HEK293 (cell line): ENCODE measurements at regions not wholly inside any gene's neighbourhood (a gene's known extent, or its start where the extent isn't known, plus 50 kb on each side); places are given as distances from the start of the nearest gene placed in this dataset.

Experiments
- CTCF ChIA-PET: fragments of 350-600 bp; formaldehyde crosslinking; extraction: SDS; loops from one replicate; lab custom pipeline; 2021; ENCODE audit warnings: antibody characterized with exemption; lab: Yijun Ruan, JAX
- POLR2A ChIA-PET: fragments of 300-600 bp; formaldehyde crosslinking; extraction: SDS; loops from one replicate; lab custom pipeline; 2020; ENCODE audit warnings: antibody characterized with exemption, inconsistent platforms; lab: Yijun Ruan, JAX
- H3K27ac ChIP-seq: fragments of 200-500 bp; sonication (Bioruptor generic); 2 replicates; pipeline ENCODE4 v1.5.1; 2014; ENCODE audit warnings: low read depth, low read length, control low read depth, inconsistent platforms; ENCODE audit errors: extremely low read depth
- H3K36me3 ChIP-seq, 2 experiments: fragments of 200-500 bp in 1 of 2; sonication (Bioruptor generic) in 1 of 2; 1 replicate in 1 of 2; 2 replicates in 1 of 2; pipeline ENCODE4 v1.5.1; 2014 to 2017; ENCODE audit warnings: inconsistent platforms in 2 of 2, low read length in 2 of 2; ENCODE audit not compliant: control insufficient read depth in 2 of 2, insufficient read depth in 1 of 2
- H3K4me1 ChIP-seq: fragments of 200-500 bp; sonication (Bioruptor generic); 2 replicates; pipeline ENCODE4 v1.5.1; 2014; ENCODE audit warnings: mild to moderate bottlenecking, low read length, inconsistent platforms; ENCODE audit not compliant: control insufficient read depth, insufficient read depth
- H3K4me3 ChIP-seq: 2 replicates; pipeline ENCODE4 v1.5.1; 2011; ENCODE audit warnings: low read depth, mild to moderate bottlenecking, control low read depth, low read length, moderate library complexity
- H3K9me3 ChIP-seq: fragments of 200-500 bp; sonication (Bioruptor generic); 2 replicates; pipeline ENCODE4 v1.5.1; 2014; ENCODE audit warnings: low read depth, low read length, inconsistent platforms; ENCODE audit not compliant: control insufficient read depth, insufficient read depth
- FEZF1 ChIP-seq: fragments of 450-650 bp; formaldehyde crosslinking; IDR thresholded peaks from 2 replicates; pipeline ENCODE4 v1.5.1; 2016; ENCODE audit warnings: missing biosample characterization, missing genetic modification characterization
- KLF7 ChIP-seq: fragments of 450-650 bp; formaldehyde crosslinking; IDR thresholded peaks from 2 replicates; pipeline ENCODE4 v1.5.1; 2016; ENCODE audit warnings: missing biosample characterization, missing genetic modification characterization, borderline replicate concordance
- REPIN1 ChIP-seq: fragments of 450-650 bp; formaldehyde crosslinking; IDR thresholded peaks from 2 replicates; pipeline ENCODE4 v1.5.1; 2017; ENCODE audit warnings: missing biosample characterization, missing genetic modification characterization, low read depth
- SCRT2 ChIP-seq: fragments of 450-650 bp; formaldehyde crosslinking; IDR thresholded peaks from 2 replicates; pipeline ENCODE4 v1.5.1; 2016; ENCODE audit warnings: missing biosample characterization, missing genetic modification characterization
- SETDB1 ChIP-seq: IDR thresholded peaks from one replicate; pipeline ENCODE4 v1.6.1; 2017; ENCODE audit warnings: mild to moderate bottlenecking, low read length, moderate library complexity, mixed read lengths; ENCODE audit not compliant: insufficient read length
- ZNF121 ChIP-seq: fragments of 450-650 bp; formaldehyde crosslinking; IDR thresholded peaks from 2 replicates; pipeline ENCODE4 v1.5.1; 2016; ENCODE audit warnings: missing biosample characterization, missing genetic modification characterization
- ZNF133 ChIP-seq: fragments of 450-650 bp; formaldehyde crosslinking; IDR thresholded peaks from 2 replicates; pipeline ENCODE4 v1.5.1; 2016; ENCODE audit warnings: missing biosample characterization, missing genetic modification characterization
- ZNF16 ChIP-seq: fragments of 450-650 bp; formaldehyde crosslinking; IDR thresholded peaks from 2 replicates; pipeline ENCODE4 v1.5.1; 2016; ENCODE audit warnings: low read depth, missing biosample characterization, missing genetic modification characterization
- ZNF2 ChIP-seq: fragments of 450-650 bp; formaldehyde crosslinking; IDR thresholded peaks from 2 replicates; pipeline ENCODE4 v1.5.1; 2016; ENCODE audit warnings: missing biosample characterization, missing genetic modification characterization
- ZNF366 ChIP-seq: fragments of 450-650 bp; formaldehyde crosslinking; conservative IDR thresholded peaks from 2 replicates; pipeline ENCODE4 v1.5.1; 2016; ENCODE audit warnings: missing biosample characterization, missing genetic modification characterization
- ZNF404 ChIP-seq: fragments of 450-650 bp; formaldehyde crosslinking; IDR thresholded peaks from 2 replicates; pipeline ENCODE4 v1.5.1; 2017; ENCODE audit warnings: missing biosample characterization, missing genetic modification characterization
- ZNF670 ChIP-seq: fragments of 450-650 bp; formaldehyde crosslinking; IDR thresholded peaks from 2 replicates; pipeline ENCODE4 v1.5.1; 2016; ENCODE audit warnings: missing biosample characterization, missing genetic modification characterization, low read depth
- ZNF701 ChIP-seq: fragments of 450-650 bp; formaldehyde crosslinking; IDR thresholded peaks from 2 replicates; pipeline ENCODE4 v1.5.1; 2016; ENCODE audit warnings: missing biosample characterization, missing genetic modification characterization
- TF ChIP-seq, protein P1 (sequence below): fragments of 450-650 bp; formaldehyde crosslinking; IDR thresholded peaks from 2 replicates; pipeline ENCODE4 v1.5.1; 2016; ENCODE audit warnings: missing biosample characterization, missing genetic modification characterization
- TF ChIP-seq, protein P2 (sequence below): sonication (generic); formaldehyde crosslinking; IDR thresholded peaks from 2 replicates; pipeline ENCODE4 v1.8.1; 2022; ENCODE audit warnings: mild to moderate bottlenecking, moderate library complexity, missing genetic modification reagents
- TF ChIP-seq, protein P3 (sequence below): fragments of 450-650 bp; formaldehyde crosslinking; IDR thresholded peaks from 2 replicates; pipeline ENCODE4 v1.5.1; 2016; ENCODE audit warnings: missing biosample characterization, missing genetic modification characterization
- TF ChIP-seq, protein P4 (sequence below): fragments of 450-650 bp; formaldehyde crosslinking; IDR thresholded peaks from 2 replicates; pipeline ENCODE4 v1.5.1; 2017; ENCODE audit warnings: missing biosample characterization, missing genetic modification characterization
- TF ChIP-seq, protein P5 (sequence below): fragments of 450-650 bp; formaldehyde crosslinking; IDR thresholded peaks from 2 replicates; pipeline ENCODE4 v1.5.1; 2016; ENCODE audit warnings: missing biosample characterization, missing genetic modification characterization
- TF ChIP-seq, protein P6 (sequence below): fragments of 450-650 bp; formaldehyde crosslinking; IDR thresholded peaks from 2 replicates; pipeline ENCODE4 v1.5.1; 2016; ENCODE audit warnings: missing biosample characterization, missing genetic modification characterization

DNA sequence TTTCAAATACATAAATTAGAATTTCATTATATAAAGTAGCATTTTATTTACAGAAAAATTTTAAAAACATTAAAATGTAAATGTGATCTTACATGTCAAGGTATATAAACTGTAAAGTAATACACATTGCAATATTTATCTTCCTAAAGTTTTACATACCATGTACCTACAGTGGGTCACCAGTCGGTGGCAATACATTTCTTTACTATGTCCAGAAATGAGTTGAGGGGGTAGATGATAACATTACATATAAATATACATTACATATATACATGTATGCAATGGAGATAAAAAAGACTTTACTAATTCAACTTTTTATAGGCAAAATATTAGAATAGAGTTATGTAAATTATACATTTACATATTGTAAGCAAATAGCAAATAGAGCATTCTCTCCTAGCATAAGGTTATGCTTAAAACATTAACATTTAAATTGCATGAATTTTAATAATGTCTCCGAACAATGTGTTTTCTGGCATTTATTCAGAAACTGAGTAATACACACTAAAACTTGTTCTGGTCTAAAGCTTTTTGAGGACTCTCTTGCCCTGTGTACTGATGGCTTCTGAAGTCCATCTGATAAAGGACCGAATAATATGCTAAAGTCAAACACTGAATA is 93.3 kb upstream of the NLGN1 start:
- TF ChIP-seq, protein P1, sequence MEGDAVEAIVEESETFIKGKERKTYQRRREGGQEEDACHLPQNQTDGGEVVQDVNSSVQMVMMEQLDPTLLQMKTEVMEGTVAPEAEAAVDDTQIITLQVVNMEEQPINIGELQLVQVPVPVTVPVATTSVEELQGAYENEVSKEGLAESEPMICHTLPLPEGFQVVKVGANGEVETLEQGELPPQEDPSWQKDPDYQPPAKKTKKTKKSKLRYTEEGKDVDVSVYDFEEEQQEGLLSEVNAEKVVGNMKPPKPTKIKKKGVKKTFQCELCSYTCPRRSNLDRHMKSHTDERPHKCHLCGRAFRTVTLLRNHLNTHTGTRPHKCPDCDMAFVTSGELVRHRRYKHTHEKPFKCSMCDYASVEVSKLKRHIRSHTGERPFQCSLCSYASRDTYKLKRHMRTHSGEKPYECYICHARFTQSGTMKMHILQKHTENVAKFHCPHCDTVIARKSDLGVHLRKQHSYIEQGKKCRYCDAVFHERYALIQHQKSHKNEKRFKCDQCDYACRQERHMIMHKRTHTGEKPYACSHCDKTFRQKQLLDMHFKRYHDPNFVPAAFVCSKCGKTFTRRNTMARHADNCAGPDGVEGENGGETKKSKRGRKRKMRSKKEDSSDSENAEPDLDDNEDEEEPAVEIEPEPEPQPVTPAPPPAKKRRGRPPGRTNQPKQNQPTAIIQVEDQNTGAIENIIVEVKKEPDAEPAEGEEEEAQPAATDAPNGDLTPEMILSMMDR: no peak
- TF ChIP-seq, protein P2, sequence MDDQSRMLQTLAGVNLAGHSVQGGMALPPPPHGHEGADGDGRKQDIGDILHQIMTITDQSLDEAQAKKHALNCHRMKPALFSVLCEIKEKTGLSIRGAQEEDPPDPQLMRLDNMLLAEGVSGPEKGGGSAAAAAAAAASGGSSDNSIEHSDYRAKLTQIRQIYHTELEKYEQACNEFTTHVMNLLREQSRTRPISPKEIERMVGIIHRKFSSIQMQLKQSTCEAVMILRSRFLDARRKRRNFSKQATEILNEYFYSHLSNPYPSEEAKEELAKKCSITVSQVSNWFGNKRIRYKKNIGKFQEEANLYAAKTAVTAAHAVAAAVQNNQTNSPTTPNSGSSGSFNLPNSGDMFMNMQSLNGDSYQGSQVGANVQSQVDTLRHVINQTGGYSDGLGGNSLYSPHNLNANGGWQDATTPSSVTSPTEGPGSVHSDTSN (CRISPR knock-in tag): no peak
- TF ChIP-seq, protein P3, sequence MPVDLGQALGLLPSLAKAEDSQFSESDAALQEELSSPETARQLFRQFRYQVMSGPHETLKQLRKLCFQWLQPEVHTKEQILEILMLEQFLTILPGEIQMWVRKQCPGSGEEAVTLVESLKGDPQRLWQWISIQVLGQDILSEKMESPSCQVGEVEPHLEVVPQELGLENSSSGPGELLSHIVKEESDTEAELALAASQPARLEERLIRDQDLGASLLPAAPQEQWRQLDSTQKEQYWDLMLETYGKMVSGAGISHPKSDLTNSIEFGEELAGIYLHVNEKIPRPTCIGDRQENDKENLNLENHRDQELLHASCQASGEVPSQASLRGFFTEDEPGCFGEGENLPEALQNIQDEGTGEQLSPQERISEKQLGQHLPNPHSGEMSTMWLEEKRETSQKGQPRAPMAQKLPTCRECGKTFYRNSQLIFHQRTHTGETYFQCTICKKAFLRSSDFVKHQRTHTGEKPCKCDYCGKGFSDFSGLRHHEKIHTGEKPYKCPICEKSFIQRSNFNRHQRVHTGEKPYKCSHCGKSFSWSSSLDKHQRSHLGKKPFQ (tag by site-specific recombination): no peak
- H3K36me3 ChIP-seq: no peaks in the 10 kb centered on the region
- ChIA-PET POLR2A (no interaction called here), CTCF (interaction anchor here (0.7 kb wide), 1 partner anchor 478 kb away, joined by 3 read pairs; no protein-coding TSS in a partner anchor)
- H3K4me3 ChIP-seq: no peak overlapping the region
- H3K4me1 ChIP-seq: no peaks in the 10 kb centered on the region
- no peaks in the 10 kb centered on the region for H3K9me3 ChIP-seq
- H3K27ac ChIP-seq: no peak overlapping the region

DNA sequence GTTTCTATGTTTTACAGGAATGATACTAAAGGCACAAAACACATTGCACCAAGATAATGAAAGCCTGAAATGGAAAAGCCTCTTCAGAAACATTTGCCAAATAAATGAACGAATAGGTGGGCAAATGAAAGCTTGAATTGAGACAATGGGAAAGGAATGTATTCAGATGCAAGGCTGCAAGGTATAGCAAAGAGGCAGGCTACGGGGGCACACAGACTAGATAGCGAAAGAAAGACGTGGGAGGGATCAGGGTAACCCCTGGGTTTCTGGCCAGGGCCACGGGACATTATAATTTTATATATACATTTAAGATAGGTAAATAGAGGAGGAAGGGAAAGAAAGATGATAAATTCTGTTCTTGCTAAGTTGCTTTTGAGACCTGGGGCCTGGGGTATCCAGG is 95.9 kb upstream of the NLGN1 start:
- CTCF ChIA-PET: no interaction called here
- no peaks in the 10 kb centered on the region for H3K4me1 ChIP-seq
- POLR2A ChIA-PET: no interaction called here
- H3K27ac ChIP-seq: no peak overlapping the region
- TF ChIP-seq ZNF2 (tag by site-specific recombination): no peak
- no peak for TF ChIP-seq SCRT2 (tag by site-specific recombination)
- H3K9me3 ChIP-seq: no peaks in the 10 kb centered on the region
- H3K36me3 ChIP-seq: no peaks in the 10 kb centered on the region
- H3K4me3 ChIP-seq: no peak overlapping the region

DNA sequence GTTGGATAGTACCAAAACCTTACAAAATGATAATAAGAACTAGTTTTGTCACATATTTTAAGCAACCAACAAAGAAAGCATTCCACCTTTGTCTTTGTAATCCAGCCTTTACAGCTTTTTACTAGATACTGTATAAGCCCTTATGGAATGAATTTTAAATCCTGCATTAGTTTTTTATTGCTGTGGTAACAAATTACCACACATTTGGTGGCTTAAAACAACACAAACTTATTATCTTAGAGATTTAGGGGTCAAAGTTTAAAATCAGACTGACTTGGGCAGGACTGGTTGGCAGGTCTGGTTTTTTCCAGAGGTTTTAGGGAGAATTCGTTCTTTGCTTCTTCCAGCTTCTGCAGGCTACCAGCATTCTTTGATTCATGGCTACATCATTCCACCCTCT is 108.5 kb upstream of the NLGN1 start:
- Histone ChIP-seq H3K27ac (no peak overlapping the region), H3K36me3 (no peaks in the 10 kb centered on the region), H3K9me3 (no peaks in the 10 kb centered on the region), H3K4me3 (no peak overlapping the region), H3K4me1 (0 out of 2 replicates have a peak, but pooled peaks cover 3% of the 10 kb centered on the region)
- POLR2A ChIA-PET: no interaction called here
- CTCF ChIA-PET: no interaction called here
- TF ChIP-seq, protein P4, sequence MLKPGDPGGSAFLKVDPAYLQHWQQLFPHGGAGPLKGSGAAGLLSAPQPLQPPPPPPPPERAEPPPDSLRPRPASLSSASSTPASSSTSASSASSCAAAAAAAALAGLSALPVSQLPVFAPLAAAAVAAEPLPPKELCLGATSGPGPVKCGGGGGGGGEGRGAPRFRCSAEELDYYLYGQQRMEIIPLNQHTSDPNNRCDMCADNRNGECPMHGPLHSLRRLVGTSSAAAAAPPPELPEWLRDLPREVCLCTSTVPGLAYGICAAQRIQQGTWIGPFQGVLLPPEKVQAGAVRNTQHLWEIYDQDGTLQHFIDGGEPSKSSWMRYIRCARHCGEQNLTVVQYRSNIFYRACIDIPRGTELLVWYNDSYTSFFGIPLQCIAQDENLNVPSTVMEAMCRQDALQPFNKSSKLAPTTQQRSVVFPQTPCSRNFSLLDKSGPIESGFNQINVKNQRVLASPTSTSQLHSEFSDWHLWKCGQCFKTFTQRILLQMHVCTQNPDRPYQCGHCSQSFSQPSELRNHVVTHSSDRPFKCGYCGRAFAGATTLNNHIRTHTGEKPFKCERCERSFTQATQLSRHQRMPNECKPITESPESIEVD (tag by site-specific recombination): peak; percentile 77
- TF ChIP-seq SETDB1 (no peak), KLF7 (tag by site-specific recombination) (no peak), FEZF1 (tag by site-specific recombination) (peak; percentile 38; the same call in 1 of the 2 replicates), ZNF121 (tag by site-specific recombination) (no peak), ZNF133 (no peak), ZNF366 (tag by site-specific recombination) (no peak), ZNF701 (tag by site-specific recombination) (no peak), ZNF16 (no peak), REPIN1 (tag by site-specific recombination) (no peak), SCRT2 (tag by site-specific recombination) (no peak), ZNF670 (no peak), ZNF404 (tag by site-specific recombination) (no peak)
- TF ChIP-seq, protein P3 (tag by site-specific recombination): no peak
- TF ChIP-seq, protein P5, sequence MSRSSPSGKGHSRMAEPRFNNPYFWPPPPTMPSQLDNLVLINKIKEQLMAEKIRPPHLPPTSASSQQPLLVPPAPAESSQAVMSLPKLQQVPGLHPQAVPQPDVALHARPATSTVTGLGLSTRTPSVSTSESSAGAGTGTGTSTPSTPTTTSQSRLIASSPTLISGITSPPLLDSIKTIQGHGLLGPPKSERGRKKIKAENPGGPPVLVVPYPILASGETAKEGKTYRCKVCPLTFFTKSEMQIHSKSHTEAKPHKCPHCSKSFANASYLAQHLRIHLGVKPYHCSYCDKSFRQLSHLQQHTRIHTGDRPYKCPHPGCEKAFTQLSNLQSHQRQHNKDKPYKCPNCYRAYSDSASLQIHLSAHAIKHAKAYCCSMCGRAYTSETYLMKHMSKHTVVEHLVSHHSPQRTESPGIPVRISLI (tag by site-specific recombination): no peak
- TF ChIP-seq, protein P6, sequence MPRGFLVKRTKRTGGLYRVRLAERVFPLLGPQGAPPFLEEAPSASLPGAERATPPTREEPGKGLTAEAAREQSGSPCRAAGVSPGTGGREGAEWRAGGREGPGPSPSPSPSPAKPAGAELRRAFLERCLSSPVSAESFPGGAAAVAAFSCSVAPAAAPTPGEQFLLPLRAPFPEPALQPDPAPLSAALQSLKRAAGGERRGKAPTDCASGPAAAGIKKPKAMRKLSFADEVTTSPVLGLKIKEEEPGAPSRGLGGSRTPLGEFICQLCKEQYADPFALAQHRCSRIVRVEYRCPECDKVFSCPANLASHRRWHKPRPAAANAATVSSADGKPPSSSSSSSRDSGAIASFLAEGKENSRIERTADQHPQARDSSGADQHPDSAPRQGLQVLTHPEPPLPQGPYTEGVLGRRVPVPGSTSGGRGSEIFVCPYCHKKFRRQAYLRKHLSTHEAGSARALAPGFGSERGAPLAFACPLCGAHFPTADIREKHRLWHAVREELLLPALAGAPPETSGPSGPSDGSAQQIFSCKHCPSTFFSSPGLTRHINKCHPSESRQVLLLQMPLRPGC (tag by site-specific recombination): no peak
